Limb (tissue), 2 donors: ENCODE measurements at regions not wholly inside any gene's neighbourhood (a gene's known extent, or its start where the extent isn't known, plus 50 kb on each side); places are given as distances from the start of the nearest gene placed in this dataset.

Source experiments
- DNase-seq, 2 donors: peaks; one replicate each; pipeline ENCODE4 v3.0.0-alpha.2; 2016; ENCODE audit errors: extremely low spot score in 2 of 2

- no peak for DNase-seq
Observed at GRCh38 chr5:52725065-52725746, 62.5 kb upstream of the ITGA1 start.

- DNase-seq = no peak
Observed at GRCh38 chr5:52725808-52726207, 61.9 kb upstream of the ITGA1 start.

GRCh38 chr5:52727020-52727419 is 60.7 kb upstream of the ITGA1 start:
- DNase-seq = no peak

- DNase-seq = no peak
Observed at GRCh38 chr5:52727576-52727975, 60.1 kb upstream of the ITGA1 start.

- DNase-seq = no peak
Observed at GRCh38 chr5:52728224-52728623, 59.5 kb upstream of the ITGA1 start.

- no peak for DNase-seq
Observed at GRCh38 chr5:52728686-52729085, 59.0 kb upstream of the ITGA1 start.

GRCh38 chr5:52731274-52732027 is 56.3 kb upstream of the ITGA1 start:
- no peak for DNase-seq

- DNase-seq = no peak
Observed at GRCh38 chr5:52734557-52734956, 53.2 kb upstream of the ITGA1 start.

- no peak for DNase-seq
Observed at GRCh38 chr5:52735139-52735538, 52.6 kb upstream of the ITGA1 start.
